B cell (primary cell): ENCODE measurements at regions not wholly inside any gene's neighbourhood (a gene's known extent, or its start where the extent isn't known, plus 50 kb on each side); places are given as distances from the start of the nearest gene placed in this dataset.

Experiments used
- ATAC-seq: fragments of 200-7000 bp; cut with Tn5 transposase; one replicate; pipeline ENCODE4 v1.10.0; 2021; ENCODE audit warnings: low read depth, mild to moderate bottlenecking, moderate number of reproducible peaks, moderate library complexity
- CTCF ChIA-PET: fragments of 350-600 bp; sonication (Branson Sonifier 250); formaldehyde crosslinking; loops from one replicate; lab custom pipeline; 2021; ENCODE audit warnings: antibody characterized with exemption, inconsistent platforms; lab: Charles Lee
- POLR2A ChIA-PET: fragments of 350-600 bp; sonication (Branson Sonifier 250); formaldehyde crosslinking; loops from one replicate; lab custom pipeline; 2021; ENCODE audit warnings: antibody characterized with exemption; lab: Charles Lee
- DNase-seq: peaks from one replicate; pipeline ENCODE4 v3.0.0; 2013
- H2AFZ ChIP-seq: 2 replicates; pipeline ENCODE4 v1.6.1; 2012; ENCODE audit warnings: mild to moderate bottlenecking, low read depth, low read length; ENCODE audit not compliant: insufficient read depth, poor library complexity, severe bottlenecking
- H3K27ac ChIP-seq, 2 donors: 1 replicate in 1 of 2; 2 replicates in 1 of 2; pipeline ENCODE4 v1.5.1; 2012 to 2013; ENCODE audit warnings: low read length in 2 of 2, mild to moderate bottlenecking in 2 of 2, moderate library complexity in 1 of 2
- H3K27me3 ChIP-seq, 4 experiments: fragments of 200-600 bp in 1 of 4; sonication (generic) in 1 of 4; replicated peaks in 1 of 4; 1 replicate in 2 of 4; 2 replicates in 2 of 4; pipeline versions ENCODE4 v1.6.1 to v1.7.0; 2013 to 2016; ENCODE audit warnings: low read length in 3 of 4, mild to moderate bottlenecking in 2 of 4, mixed read lengths in 1 of 4, moderate library complexity in 1 of 4; ENCODE audit not compliant: insufficient read depth in 4 of 4, control insufficient read depth in 3 of 4; ENCODE audit errors: control extremely low read depth in 1 of 4
- H3K36me3 ChIP-seq, 2 experiments: replicated peaks in 1 of 2; 1 replicate in 1 of 2; 2 replicates in 1 of 2; pipeline versions ENCODE4 v1.6.1 to v1.7.1; 2013; ENCODE audit warnings: low read length in 1 of 2; ENCODE audit not compliant: insufficient read depth in 2 of 2, control insufficient read depth in 1 of 2; ENCODE audit errors: control extremely low read depth in 1 of 2, extremely low read depth in 1 of 2
- H3K4me1 ChIP-seq, 2 donors: fragments of 200-600 bp in 1 of 2; sonication (generic) in 1 of 2; 1 replicate in 1 of 2; 2 replicates in 1 of 2; pipeline versions ENCODE4 v1.5.1 to v1.6.1; 2013 to 2017; ENCODE audit warnings: low read length in 2 of 2; ENCODE audit not compliant: control insufficient read depth in 2 of 2, insufficient read depth in 2 of 2
- H3K4me2 ChIP-seq: replicated peaks from 2 replicates; pipeline ENCODE3; 2012; ENCODE audit warnings: mild to moderate bottlenecking, low read depth, low read length; ENCODE audit not compliant: poor library complexity, severe bottlenecking
- H3K4me3 ChIP-seq, 5 experiments: fragments of 200-600 bp in 1 of 5; sonication (generic) in 1 of 5; 1 replicate in 3 of 5; 2 replicates in 2 of 5; pipeline versions ENCODE4 v1.5.1 to v1.7.0; 2011 to 2016; ENCODE audit warnings: low read length in 4 of 5, mild to moderate bottlenecking in 4 of 5, low read depth in 2 of 5, control low read depth in 1 of 5, moderate library complexity in 1 of 5; ENCODE audit not compliant: insufficient read depth in 1 of 5; ENCODE audit errors: control extremely low read depth in 1 of 5, extremely low read depth in 1 of 5
- H3K79me2 ChIP-seq: fragments of 200-600 bp; sonication (generic); one replicate; pipeline ENCODE4 v1.6.0; 2016; ENCODE audit warnings: low read length; ENCODE audit not compliant: control insufficient read depth, insufficient read depth
- H3K9ac ChIP-seq: fragments of 200-600 bp; sonication (generic); 2 replicates; pipeline ENCODE4 v1.6.1; 2017; ENCODE audit warnings: mild to moderate bottlenecking, low read length, moderate library complexity
- H3K9me3 ChIP-seq, 3 donors: one replicate each; pipeline versions ENCODE4 v1.6.1 to v1.7.1; 2013; ENCODE audit warnings: low read length in 2 of 3; ENCODE audit not compliant: control insufficient read depth in 2 of 3, insufficient read depth in 1 of 3; ENCODE audit errors: control extremely low read depth in 1 of 3
- H4K20me1 ChIP-seq: 2 replicates; pipeline ENCODE4 v1.6.0; 2012; ENCODE audit warnings: mild to moderate bottlenecking, low read length; ENCODE audit not compliant: insufficient read depth, control insufficient read depth, poor library complexity, severe bottlenecking
- H3K27ac Mint-ChIP-seq: one replicate; pipeline ENCODE4 v1.8.0; 2021; ENCODE audit warnings: mixed read lengths
- H3K27me3 Mint-ChIP-seq: one replicate; pipeline ENCODE4 v1.8.0; 2021; ENCODE audit warnings: mixed read lengths
- H3K4me1 Mint-ChIP-seq: one replicate; pipeline ENCODE4 v1.8.0; 2021; ENCODE audit warnings: mixed read lengths
- H3K4me3 Mint-ChIP-seq: one replicate; pipeline ENCODE4 v1.8.0; 2021; ENCODE audit warnings: mixed read lengths
- H3K9me3 Mint-ChIP-seq: one replicate; pipeline ENCODE4 v1.8.0; 2022; ENCODE audit warnings: mixed read lengths; ENCODE audit not compliant: insufficient read depth
- CTCF ChIP-seq: fragments of 200-600 bp; IDR thresholded peaks from one replicate; pipeline ENCODE4 v1.8.0; 2022; ENCODE audit warnings: antibody characterized with exemption, mild to moderate bottlenecking
- EZH2 ChIP-seq: IDR thresholded peaks from 2 replicates; pipeline ENCODE4 v1.6.1; 2012; ENCODE audit warnings: borderline replicate concordance, low read depth, mild to moderate bottlenecking, moderate library complexity, low read length; ENCODE audit not compliant: insufficient read depth, poor library complexity, severe bottlenecking
- WGBS: methylation state at CpG from one replicate; pipeline ENCODE4 v1.1.5; 2013; ENCODE audit warnings: missing lambda C conversion rate; ENCODE audit not compliant: insufficient coverage; 5-methylcytosine and 5-hydroxymethylcytosine counted together
- intact Hi-C: fragments of 100-400 bp; cut with micrococcal nuclease; formaldehyde crosslinking; loops from one replicate; pipeline ENCODE4 v1.10.0; 2022

- CTCF ChIA-PET, result no interaction called here
- Histone ChIP-seq H3K79me2 (no peaks in the 10 kb centered on the region), H3K9me3 (no peaks in the 10 kb centered on the region), H3K4me1 (no peaks in the 10 kb centered on the region), H3K27me3 (no peaks in the 10 kb centered on the region), H2AFZ (no peak overlapping the region), H3K9ac (no peak overlapping the region), H3K4me2 (no peak overlapping the region), H4K20me1 (no peaks in the 10 kb centered on the region), H3K27ac (no peak overlapping the region), H3K36me3 (no peaks in the 10 kb centered on the region), H3K4me3 (no peak overlapping the region)
- DNase-seq (no peak), ATAC-seq (no peak)
- POLR2A ChIA-PET, result no interaction called here
- TF ChIP-seq EZH2, result no peak
- TF ChIP-seq CTCF, result no peak
- intact Hi-C loops, result no loop called here
- H3K9me3 Mint-ChIP-seq, result no peaks in the 10 kb centered on the region
- WGBS, result no CpG with 5 or more reads among the region's 2 CpGs
- H3K27ac Mint-ChIP-seq, result no peak overlapping the region
- no peak overlapping the region for H3K4me3 Mint-ChIP-seq
- no peaks in the 10 kb centered on the region for H3K27me3 Mint-ChIP-seq
- H3K4me1 Mint-ChIP-seq, result no peaks in the 10 kb centered on the region
These were observed 218.6 kb downstream of the FAT3 start for GRCh38 chr11:92443199-92443598.

- WGBS, result 90% methylated on average over 3 of the region's 3 CpGs
- CTCF ChIA-PET, result no interaction called here
- Histone ChIP-seq H3K4me3 (no peak overlapping the region), H3K79me2 (no peaks in the 10 kb centered on the region), H3K4me1 (no peaks in the 10 kb centered on the region), H3K9ac (no peak overlapping the region), H3K9me3 (no peaks in the 10 kb centered on the region), H3K4me2 (no peak overlapping the region), H3K36me3 (no peaks in the 10 kb centered on the region), H4K20me1 (no peaks in the 10 kb centered on the region), H2AFZ (no peak overlapping the region), H3K27ac (no peak overlapping the region), H3K27me3 (no peaks in the 10 kb centered on the region)
- no peak overlapping the region for H3K4me3 Mint-ChIP-seq
- TF ChIP-seq CTCF (no peak), EZH2 (no peak)
- H3K27me3 Mint-ChIP-seq, result no peaks in the 10 kb centered on the region
- DNase-seq, result no peak
- no peaks in the 10 kb centered on the region for H3K4me1 Mint-ChIP-seq
- H3K9me3 Mint-ChIP-seq, result peaks cover 3% of the 10 kb centered on the region
- no peak overlapping the region for H3K27ac Mint-ChIP-seq
- intact Hi-C loops, result no loop called here
- POLR2A ChIA-PET, result no interaction called here
- ATAC-seq, result no peak
These were observed 223.0 kb downstream of the FAT3 start for GRCh38 chr11:92447586-92447985.
